HG02981 (cell line): ENCODE measurements at regions not wholly inside any gene's neighbourhood (a gene's known extent, or its start where the extent isn't known, plus 50 kb on each side); places are given as distances from the start of the nearest gene placed in this dataset.

Experiments used
- ATAC-seq: cut with Tn5 transposase; IDR thresholded peaks from one replicate; pipeline ENCODE4 v1.9.1; 2021; ENCODE audit warnings: mild to moderate bottlenecking, moderate library complexity; ENCODE audit not compliant: unreplicated experiment

- no peak for ATAC-seq
Measured at GRCh38 chr22:49238181-49239141, 589.2 kb downstream of the BRD1 start.

DNA sequence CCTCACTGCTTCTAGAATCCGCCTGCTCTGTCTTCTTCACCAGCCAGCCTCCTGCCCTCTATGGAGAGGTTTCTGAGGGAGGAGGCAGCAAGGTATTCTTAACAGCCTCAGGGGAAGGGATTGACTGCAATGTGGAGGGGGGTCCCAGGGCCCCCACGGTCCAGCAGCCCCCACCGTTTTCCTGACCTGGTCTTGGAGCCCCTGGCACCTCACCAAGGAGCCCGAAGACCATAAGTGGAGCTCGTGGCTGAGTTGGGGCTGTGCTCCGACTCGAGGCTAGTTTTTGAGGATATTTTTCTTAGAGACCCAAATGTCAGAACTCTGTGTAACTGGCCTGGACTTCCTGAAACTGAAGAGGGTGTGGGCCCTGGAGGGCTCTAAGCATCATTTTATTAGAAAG, 590.0 kb downstream of the BRD1 start:
- no peak for ATAC-seq

GRCh38 chr22:49237279-49237678, 590.4 kb downstream of the BRD1 start:
- no peak for ATAC-seq

DNA sequence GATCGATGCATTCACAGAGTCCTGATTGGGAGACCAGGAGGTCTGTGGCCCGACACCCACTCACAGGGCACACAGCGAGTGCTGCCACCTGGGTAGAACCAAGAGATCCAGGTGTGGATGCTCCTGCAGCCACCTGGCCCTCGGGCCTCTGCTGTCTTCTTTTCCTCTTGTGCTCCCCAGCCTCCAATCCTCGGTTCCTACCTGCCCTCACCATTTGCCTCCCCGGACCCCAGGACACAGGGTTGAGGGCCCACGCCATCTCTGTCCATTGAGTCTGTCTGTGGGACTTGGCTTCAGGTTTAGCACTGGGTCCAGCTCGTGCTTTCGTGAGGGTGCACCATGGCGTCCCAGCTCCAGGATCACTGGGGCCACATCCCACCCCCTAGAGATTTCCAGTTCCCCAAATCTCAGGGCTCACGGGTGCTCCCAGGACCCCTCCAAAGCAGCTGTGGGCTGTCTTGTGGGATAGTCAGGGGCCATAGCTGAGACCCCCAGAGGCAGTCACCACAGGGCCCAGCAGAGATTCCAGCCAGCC, 591.1 kb downstream of the BRD1 start:
- no peak for ATAC-seq

DNA sequence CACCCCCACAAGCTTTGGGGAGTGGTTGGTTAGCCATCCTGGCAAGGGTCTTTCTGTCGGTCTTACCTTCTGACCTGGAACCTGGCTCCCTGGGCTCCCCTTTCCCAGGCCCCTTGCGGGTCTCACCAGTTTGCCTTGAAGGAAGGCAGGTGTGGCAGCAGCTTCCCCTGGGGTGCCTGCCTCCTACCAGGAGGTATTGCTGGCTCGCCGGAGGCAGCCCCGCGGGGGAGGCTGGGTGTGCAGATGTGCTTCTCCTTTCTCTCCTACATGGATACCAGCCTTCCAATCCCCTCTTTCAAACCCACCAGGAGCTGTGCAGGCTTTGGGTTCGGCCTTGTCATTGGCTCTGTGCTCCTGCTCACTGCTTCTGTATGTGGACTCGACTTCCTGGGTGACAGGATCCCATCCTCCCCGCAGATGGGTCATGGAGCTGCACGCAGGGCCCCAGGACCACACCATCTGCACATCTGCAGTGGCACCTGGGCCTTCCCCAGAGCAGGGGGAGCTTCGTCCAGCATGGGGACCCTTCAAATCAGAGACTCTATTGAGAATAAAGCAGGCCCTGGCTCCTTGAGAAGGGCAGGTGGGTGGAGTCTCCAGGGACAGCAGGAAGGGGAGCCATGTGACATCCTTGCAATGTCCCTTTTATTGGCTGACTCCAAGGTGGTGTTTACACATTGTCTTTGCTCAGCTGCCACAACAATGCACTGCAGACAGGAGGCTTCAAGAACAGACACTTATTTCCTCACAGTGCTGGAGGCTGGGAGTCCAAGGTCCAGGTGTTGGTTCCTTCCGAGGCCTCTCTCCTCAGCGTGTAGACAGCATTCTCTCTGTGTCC, 592.0 kb downstream of the BRD1 start:
- ATAC-seq, result no peak

GRCh38 chr22:49234459-49234858, 593.2 kb downstream of the BRD1 start:
- no peak for ATAC-seq

GRCh38 chr22:49233507-49234100, 594.1 kb downstream of the BRD1 start:
- no peak for ATAC-seq

DNA sequence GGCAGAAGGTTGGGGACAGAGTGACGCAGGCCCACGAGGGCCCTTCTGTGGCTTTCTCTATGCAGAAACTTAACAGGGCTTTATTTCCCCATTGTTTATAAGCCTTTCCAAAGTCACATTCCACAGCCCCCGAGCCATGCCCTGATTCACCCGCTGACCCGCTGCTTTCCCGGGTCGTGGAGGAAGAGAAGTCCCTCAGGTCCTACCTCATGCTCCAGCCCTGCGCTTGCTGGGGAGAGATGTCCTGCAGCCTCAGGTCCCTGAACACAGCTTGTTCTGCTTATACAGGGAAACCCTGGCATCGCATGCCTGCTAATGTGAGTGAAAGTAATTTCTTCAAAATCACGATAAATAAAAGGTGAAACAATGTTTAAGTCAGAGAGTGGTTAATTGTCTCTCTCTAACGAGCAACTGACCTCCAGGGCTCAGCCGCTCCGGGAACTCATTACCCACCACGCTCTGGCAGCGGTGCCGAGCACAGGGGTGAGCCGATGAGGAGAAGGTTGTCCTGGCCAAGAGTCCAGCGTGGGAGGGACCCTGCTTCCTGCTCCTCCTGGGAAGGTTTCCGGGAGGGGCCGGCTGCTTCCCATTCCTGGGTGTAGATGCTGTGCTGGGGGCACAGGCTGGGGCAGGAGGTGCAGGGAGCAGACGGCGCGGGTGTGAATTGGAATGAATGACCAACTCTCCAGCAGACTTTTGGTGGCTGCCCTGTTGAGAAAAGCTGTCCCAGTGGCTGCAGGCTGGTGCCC, 595.2 kb downstream of the BRD1 start:
- ATAC-seq, result no peak

- ATAC-seq, result no peak
Measured at GRCh38 chr22:49230194-49230577, 597.5 kb downstream of the BRD1 start.

- ATAC-seq, result no peak
Measured at GRCh38 chr22:49229483-49230193, 598.0 kb downstream of the BRD1 start.

GRCh38 chr22:49228431-49229037, 599.1 kb downstream of the BRD1 start:
- ATAC-seq, result no peak

- no peak for ATAC-seq
Measured at GRCh38 chr22:49227670-49228069, 600.0 kb downstream of the BRD1 start.

GRCh38 chr22:49226096-49226495, 601.6 kb downstream of the BRD1 start:
- ATAC-seq, result no peak

DNA sequence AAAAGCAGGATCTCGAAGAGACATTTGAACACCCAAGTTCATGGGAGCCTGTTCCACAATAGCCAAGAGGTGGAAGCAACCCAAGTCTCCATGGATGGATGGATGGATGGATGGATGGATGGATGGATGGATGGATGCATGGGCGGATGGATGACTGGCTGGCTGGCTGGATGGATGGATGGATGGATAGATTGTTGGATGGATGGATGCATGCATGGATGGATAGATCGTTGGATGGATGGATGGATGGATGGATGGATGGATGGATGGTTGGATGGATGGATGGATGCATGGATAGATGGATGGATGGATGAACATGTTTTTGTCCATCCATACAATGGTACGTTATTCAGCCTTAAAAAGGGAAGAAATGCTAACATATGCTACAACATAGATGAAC, 603.4 kb downstream of the BRD1 start:
- no peak for ATAC-seq

- no peak for ATAC-seq
Measured at GRCh38 chr22:49218142-49218541, 609.5 kb downstream of the BRD1 start.

DNA sequence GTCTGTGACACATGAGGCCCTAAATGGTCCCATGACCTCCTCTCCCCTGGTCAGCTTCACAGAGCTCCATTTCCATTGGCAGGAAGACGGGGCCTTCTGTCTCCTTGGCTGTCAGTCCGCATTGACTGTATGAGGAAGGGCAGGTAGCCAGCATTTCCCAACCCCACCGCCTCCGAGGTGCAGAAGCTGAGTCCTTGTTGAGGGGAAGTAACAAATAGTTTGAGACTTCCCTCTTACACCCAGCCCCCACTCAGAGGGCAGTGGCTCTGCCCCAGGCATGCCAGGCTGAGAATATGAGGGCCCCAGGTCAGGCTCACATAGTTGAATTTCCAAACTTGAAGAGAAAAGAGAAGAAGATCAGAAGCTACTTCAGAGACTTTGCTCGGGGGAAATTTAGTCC, 611.1 kb downstream of the BRD1 start:
- ATAC-seq, result no peak

- no peak for ATAC-seq
Measured at GRCh38 chr22:49215840-49216239, 611.8 kb downstream of the BRD1 start.

DNA sequence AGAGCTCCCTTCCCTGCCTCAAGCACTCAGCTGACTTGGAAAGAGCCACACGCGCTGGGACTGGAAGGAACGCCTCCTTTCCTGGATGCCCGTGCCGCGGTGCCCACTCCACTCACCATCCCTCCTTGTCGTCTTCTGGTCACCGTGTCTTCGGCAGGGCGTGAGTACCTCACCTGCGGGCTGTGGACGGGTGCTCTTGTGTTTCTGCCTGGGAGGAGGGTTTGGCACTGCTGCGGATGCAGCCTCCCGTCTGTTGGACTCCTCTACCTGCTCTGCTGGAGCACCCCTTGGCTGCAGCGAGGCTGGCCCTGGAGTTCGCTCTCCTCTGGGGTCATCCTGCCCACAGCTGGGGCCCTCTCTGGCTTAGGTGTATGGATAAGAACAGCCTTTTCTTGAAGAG, 612.7 kb downstream of the BRD1 start:
- ATAC-seq, result no peak

DNA sequence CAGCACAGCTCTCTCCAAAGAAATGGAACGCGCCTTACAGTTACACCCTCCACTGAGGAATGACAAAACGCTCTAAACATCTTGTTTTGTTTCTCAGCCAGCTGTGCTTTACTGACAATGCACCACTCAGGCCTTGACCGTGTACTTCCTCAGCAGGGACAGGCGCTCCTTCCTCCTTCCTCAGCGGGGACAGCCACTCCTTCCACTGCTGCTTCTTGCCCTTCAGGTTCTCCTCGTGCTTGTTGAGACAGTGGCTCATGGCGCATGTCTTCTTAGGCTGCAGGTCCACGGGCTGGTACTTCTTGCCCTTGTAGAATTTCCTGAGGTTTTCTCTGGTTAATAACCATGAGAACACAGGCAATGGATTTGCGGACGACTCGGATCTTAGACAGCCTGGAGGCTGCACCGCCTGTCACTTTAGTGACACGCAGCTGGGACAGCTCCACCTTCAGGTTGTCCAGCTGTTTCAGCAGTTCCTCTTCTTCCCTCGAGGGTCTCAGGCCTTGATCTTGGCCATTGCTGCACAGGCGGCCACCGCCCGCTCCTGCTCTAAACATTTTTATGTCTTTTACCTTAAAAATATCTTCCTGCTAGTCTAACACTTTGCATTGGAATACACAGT, 613.8 kb downstream of the BRD1 start:
- ATAC-seq, result no peak
